ENCODE measurements at regions not wholly inside any gene's neighbourhood (a gene's known extent, or its start where the extent isn't known, plus 50 kb on each side); places are given as distances from the start of the nearest gene placed in this dataset.

GRCh38 chr3:150264561-150265279 is 143.4 kb upstream of the TSC22D2 start:
- TF ChIP-seq CTCF (conservative IDR thresholded peaks at IDR 0.05; ENCODE audit: low read depth, low read length) (no peak), EZH2 (IDR thresholded peaks at IDR 0.05; ENCODE audit: borderline replicate concordance, low read depth, low read length, poor library complexity, severe bottlenecking) (no peak)
